GM19463 (cell line): ENCODE measurements at regions not wholly inside any gene's neighbourhood (a gene's known extent, or its start where the extent isn't known, plus 50 kb on each side); places are given as distances from the start of the nearest gene placed in this dataset.
"Not testable (repeated sequence)": the region's sequence is repeated elsewhere in the genome, so short reads cannot be mapped to it uniquely, and the experiment has no call there.

ENCODE experiments used
- ATAC-seq: cut with Tn5 transposase; IDR thresholded peaks from one replicate; pipeline ENCODE4 v1.9.1; 2021; ENCODE audit warnings: mild to moderate bottlenecking, moderate library complexity; ENCODE audit not compliant: unreplicated experiment

DNA sequence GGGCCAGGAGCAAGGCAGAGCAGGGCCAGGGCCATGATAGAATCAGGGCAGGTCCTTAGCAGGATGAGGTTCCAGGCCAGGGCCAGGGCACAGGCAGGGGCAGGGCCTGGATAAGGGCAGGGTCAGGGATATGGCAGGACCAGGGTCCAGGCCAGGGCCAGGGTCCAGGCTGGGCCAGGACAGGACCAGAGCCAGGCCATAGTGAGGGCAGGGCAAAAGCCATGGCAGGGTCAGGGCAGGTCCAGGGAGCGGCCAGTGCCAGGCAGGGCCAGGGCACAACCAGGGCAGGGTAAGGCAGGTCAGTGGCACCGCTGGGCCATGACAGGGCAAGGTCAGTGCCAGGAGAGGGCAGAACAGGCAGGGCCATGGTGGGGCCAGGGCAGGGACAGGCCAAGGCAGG lies 152.2 kb downstream of the LIPI start:
- ATAC-seq, result no peak

DNA sequence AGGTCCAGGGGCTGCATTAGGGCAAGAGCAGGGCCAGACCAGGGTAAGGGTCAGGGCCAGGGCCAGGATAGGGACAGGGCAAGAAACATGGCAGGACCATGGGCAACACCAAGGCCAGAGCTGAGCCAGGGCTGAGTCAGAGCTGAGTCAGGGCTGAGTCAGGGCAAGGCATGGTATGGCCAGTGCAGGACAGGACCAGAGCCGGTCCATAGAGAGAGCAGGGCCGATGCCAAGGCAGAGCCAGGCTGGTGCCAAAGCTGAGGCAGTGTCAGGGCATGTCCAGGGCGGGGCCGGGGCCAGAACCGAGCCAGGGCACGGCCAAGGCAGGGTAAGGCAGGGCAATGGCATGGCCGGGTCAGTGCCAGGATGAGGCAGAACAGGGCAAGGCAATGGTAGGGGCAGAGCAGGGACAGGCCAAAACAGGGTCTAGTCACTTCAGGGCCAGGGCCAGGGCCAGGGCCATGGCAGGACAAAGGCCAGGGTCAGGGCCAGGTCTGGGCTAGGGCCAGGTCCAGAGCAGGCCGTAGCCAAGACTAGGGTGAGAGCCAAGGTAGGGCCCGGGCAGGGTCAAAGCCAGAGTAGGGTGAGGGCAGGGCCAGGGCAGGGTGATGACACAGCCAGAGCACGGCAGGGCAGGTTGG lies 152.8 kb downstream of the LIPI start:
- not testable (repeated sequence) for ATAC-seq

- no peak for ATAC-seq
Observed at GRCh38 chr21:14057313-14057712, 153.4 kb downstream of the LIPI start.

- ATAC-seq, result no peak
Observed at GRCh38 chr21:14056771-14057191, 154.0 kb downstream of the LIPI start.

DNA sequence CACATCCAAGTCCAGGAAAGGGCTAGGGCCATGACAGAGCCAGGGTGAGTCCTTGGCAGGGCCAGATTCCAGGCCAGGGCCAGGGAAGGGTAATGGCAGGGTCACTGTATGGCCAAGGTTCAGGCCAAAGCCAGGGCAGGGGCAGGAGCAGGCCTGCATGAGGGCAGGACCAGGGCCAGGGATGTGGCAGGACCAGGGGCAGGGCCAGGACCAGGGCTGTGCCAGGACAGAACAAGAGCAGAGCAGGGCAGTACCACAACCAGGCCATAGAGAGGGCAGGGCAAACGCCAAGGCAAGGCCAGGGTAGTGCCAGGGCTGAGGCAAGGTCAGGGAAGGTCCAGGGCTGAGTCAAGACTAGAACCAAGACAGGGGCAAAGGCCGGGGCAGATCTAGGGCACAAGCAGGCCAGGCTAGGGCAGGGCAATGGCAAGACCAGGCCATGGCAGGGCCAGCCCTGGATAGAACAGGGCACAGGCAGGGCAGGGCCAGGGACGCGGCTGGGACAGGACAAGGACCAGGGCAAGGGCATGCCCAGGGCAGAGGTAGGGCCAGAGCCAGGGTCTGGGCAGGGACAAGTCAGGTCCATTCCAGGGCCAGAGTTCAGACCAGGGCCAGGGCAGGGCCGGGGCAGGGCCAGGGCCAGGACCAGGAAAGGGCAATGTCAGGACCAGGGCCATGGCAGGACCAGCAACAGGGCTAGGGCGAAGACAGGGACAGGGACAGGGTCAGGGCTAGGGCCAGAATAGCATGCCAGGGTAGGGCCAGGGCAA lies 154.8 kb downstream of the LIPI start:
- not testable (repeated sequence) for ATAC-seq

DNA sequence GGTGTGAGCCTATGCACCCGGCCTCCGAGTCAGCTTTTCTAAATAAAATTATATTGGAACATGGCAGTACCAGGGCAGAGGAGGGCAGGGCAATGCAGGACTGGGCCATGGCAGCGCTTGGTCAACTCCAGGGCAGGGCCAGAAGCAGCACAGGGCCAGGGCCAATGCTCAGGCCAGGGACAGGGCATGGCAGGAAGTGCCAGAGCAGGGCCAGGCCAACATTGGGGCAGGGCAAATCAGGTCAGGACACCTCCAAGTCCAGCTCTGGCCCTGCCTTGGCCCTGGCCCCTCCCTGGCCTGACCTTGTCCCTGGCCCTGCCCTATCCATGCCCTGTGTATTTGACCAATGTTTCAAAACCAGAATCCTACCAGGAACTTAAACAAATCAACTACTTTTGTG lies 156.1 kb downstream of the LIPI start:
- no peak for ATAC-seq

- no peak for ATAC-seq
Observed at GRCh38 chr21:14050121-14050520, 160.6 kb downstream of the LIPI start.

- ATAC-seq, result no peak
Observed at GRCh38 chr21:14046401-14046800, 164.4 kb downstream of the LIPI start.

DNA sequence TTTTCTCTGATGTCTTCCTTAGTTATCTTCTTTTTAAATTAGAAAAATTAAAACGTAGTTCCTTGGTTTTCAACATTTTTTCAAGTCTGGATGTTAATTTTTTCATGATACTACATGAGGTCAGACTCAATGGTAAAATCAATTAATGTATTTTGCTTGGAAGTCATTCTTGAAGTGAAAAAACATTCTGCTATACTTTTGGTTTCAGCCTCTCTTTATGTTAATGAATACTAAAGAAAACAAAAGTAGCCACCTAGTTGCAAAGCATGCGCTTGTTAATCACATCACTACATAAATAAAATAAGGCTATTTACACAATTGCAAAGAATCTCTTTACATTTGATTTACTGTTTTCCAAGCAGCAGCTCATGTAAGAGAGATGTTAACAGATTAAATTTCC lies 170.4 kb downstream of the LIPI start:
- ATAC-seq, result no peak

DNA sequence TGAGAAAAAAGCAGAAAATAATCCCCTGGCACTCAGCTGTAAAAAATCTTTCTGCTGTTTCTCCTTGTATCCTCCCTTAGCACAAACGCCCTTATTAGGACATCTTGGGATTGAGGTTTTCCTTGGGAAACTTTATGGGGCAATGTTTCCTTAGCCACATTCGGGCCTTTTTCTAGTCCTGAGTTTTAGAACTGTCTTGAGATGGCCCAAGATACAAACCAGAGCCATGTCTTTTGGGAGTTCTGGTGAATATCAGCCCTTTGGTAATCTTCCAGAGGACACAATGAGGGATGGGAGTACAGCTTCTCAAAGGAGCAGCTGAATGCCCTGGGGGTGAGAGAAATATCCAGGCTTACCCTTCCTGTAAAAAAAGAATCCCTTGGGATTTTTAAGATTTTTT lies 182.1 kb downstream of the LIPI start:
- not testable (repeated sequence) for ATAC-seq

GRCh38 chr21:14027235-14027869 lies 183.4 kb downstream of the LIPI start:
- peak; percentile 100 for ATAC-seq

DNA sequence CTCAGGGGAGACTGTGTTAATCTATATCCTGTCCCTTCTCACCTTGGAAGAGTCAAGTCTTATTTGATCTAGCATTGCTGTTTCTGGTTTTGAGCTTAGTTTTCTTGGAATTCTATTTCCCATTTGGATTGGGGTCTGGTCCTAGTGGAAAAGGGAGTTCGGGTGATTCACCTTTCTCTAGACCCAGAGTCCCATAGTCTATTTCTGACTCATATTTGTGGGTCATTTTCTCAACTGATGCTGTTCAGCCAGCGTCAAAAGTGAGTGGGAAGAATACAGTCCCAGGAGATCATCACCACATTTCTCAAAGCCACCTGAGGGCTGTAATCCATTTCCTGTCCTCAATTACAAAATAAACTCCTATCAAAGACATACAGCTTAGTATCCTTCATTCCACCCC lies 190.6 kb downstream of the LIPI start:
- peak; percentile 41 for ATAC-seq

DNA sequence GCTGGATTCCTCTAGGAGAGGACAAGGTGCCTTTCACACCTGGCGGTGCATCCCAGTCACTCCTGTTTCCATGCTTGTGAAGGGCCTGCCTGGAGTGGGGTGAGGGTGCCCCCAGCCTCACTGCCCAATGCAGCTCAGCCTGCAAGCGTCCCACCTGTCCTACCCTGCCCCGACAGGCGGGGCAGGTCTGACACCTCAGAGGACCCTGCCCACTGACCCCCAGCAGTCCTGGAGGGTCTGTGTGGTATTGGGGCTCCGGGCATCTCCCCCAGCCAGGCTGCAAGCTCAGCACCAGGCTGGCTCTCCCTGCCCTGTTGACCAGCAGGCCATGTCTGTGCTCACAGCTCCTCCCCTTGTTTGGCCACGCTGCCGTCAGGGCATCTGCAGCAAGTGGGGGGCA lies 194.9 kb downstream of the LIPI start:
- ATAC-seq, result not testable (repeated sequence)

GRCh38 chr21:14013623-14014498 lies 196.9 kb downstream of the LIPI start:
- ATAC-seq, result not testable (repeated sequence)

DNA sequence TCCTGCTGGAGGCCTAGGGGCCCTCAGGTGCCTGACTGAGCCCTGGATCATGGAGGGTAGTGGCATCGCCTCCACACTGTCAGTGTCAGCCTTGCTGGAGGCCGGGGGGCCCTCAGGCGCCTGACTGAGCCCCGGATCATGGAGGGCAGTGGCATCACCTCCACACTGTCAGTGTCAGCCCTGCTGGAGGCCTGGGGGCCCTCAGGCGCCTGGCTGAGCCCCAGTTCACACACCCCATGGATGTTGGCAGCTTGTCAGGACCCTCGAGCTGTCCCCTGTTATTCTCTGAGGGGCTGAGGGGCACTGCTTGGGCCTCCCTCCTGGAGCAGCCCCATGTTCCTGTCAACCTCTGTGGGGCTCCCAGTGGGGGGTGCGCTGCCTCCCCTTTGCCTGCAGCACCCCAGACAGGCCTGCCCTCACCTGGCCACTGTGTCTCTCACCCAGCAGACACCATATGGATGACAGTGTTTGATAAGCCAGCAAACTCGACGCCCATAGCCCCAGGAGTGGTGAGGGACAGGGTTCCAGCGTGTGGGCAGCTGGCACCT lies 197.6 kb downstream of the LIPI start:
- ATAC-seq, result no peak

DNA sequence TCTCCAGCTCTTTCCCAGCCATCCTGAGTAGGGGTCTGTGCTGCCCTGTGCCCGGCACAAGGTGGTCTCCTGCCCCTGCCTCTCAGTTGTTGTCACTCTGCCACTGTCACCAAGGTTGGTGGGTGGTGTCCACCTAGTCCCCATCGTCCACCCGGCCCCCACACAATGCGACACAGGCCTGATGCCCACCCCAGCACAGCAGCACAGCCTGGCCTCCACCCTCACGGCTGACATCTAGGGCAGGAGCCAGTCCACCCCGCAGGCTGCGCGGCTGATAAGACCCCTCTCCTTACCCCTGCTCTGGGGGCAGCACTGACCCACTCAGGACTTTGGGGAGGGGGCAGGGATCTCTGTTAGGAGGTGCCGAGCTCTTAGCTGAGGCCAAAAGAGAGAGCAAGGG lies 198.3 kb downstream of the LIPI start:
- no peak for ATAC-seq

DNA sequence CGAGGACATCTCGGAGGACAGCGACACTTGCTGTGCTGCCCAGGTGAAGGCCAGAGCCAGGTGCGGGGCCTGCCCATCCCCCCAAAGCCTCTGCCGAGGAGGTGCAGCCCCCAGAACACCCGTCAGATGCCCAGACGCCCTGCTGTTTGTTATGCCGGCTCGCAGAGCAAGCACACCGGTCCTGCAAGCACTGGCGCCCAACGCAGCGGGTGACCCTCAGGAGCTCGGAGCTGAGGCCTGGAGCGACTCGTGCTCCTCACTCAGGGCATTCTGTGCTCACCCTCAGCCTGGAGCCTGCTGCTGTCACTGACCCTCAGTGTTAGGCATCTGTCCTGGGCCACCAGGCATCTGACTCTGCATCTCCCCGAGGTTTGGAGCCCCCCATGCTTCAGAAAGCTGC lies 199.0 kb downstream of the LIPI start:
- ATAC-seq, result not testable (repeated sequence)

GRCh38 chr21:14011149-14011548 lies 199.6 kb downstream of the LIPI start:
- ATAC-seq, result not testable (repeated sequence)

- ATAC-seq, result no peak
Observed at GRCh38 chr21:14010729-14011128, 200.0 kb downstream of the LIPI start.

GRCh38 chr21:14009990-14010389 lies 200.8 kb downstream of the LIPI start:
- not testable (repeated sequence) for ATAC-seq
